GM12878 (cell line): ENCODE measurements at regions not wholly inside any gene's neighbourhood (a gene's known extent, or its start where the extent isn't known, plus 50 kb on each side); places are given as distances from the start of the nearest gene placed in this dataset.

Experiments used
- BHLHE40 ChIP-seq, 2 experiments: fragments of 450-650 bp in 1 of 2; IDR thresholded peaks; 2 replicates each; pipeline ENCODE4 v1.6.1; 2011 to 2017; ENCODE audit warnings: low read depth in 2 of 2, borderline replicate concordance in 1 of 2, improper control_type of control experiment in 1 of 2, low read length in 1 of 2, mild to moderate bottlenecking in 1 of 2
- CREM ChIP-seq: IDR thresholded peaks from 2 replicates; pipeline ENCODE4 v1.6.1; 2014; ENCODE audit warnings: antibody characterized with exemption, low read depth
- EZH2 ChIP-seq: IDR thresholded peaks from 2 replicates; pipeline ENCODE4 v1.6.1; 2012; ENCODE audit warnings: low read depth, mild to moderate bottlenecking, control low read depth, inconsistent platforms, low read length, borderline replicate concordance; ENCODE audit not compliant: control insufficient read depth
- GABPA ChIP-seq: IDR thresholded peaks from 2 replicates; pipeline ENCODE4 v1.6.1; 2014; ENCODE audit warnings: antibody characterized with exemption, low read depth, mild to moderate bottlenecking, inconsistent platforms
- POLR2AphosphoS5 ChIP-seq: IDR thresholded peaks from 2 replicates; pipeline ENCODE4 v1.6.1; 2011; ENCODE audit warnings: mild to moderate bottlenecking, low read length, inconsistent platforms
- SIN3A ChIP-seq: IDR thresholded peaks from 2 replicates; pipeline ENCODE4 v1.6.1; 2012; ENCODE audit warnings: low read depth, low read length, improper control_type of control experiment
- TF ChIP-seq, protein P1 (sequence below): IDR thresholded peaks from 2 replicates; pipeline ENCODE4 v1.6.1; 2011; ENCODE audit warnings: low read depth, mild to moderate bottlenecking, low read length, moderate library complexity, borderline replicate concordance; ENCODE audit errors: extremely low read depth
- TF ChIP-seq, protein P2 (sequence below), 3 experiments: IDR thresholded peaks in 2 of 3; conservative IDR thresholded peaks in 1 of 3; 2 replicates each; pipeline ENCODE4 v1.5.1; 2011; ENCODE audit warnings: low read depth in 3 of 3, low read length in 3 of 3, mild to moderate bottlenecking in 3 of 3, control low read depth in 2 of 3, moderate library complexity in 2 of 3, inconsistent platforms in 1 of 3, mixed read lengths in 1 of 3; ENCODE audit not compliant: control insufficient read depth in 2 of 3, insufficient read depth in 1 of 3; ENCODE audit errors: extremely low read depth in 1 of 3
- TF ChIP-seq, protein P3 (sequence below): IDR thresholded peaks from 2 replicates; pipeline ENCODE4 v1.6.1; 2011; ENCODE audit warnings: borderline replicate concordance, low read depth, mild to moderate bottlenecking, moderate library complexity, mixed read lengths, low read length; ENCODE audit not compliant: insufficient read depth; ENCODE audit errors: extremely low read length
- TF ChIP-seq, protein P4 (sequence below): IDR thresholded peaks from 2 replicates; pipeline ENCODE4 v1.6.1; 2012; ENCODE audit warnings: low read depth, low read length, improper control_type of control experiment
- TF ChIP-seq, protein P5 (sequence below): fragments of 450-650 bp; IDR thresholded peaks from 2 replicates; pipeline ENCODE4 v1.6.1; 2018; ENCODE audit warnings: borderline replicate concordance, mild to moderate bottlenecking; ENCODE audit not compliant: partially characterized antibody

DNA sequence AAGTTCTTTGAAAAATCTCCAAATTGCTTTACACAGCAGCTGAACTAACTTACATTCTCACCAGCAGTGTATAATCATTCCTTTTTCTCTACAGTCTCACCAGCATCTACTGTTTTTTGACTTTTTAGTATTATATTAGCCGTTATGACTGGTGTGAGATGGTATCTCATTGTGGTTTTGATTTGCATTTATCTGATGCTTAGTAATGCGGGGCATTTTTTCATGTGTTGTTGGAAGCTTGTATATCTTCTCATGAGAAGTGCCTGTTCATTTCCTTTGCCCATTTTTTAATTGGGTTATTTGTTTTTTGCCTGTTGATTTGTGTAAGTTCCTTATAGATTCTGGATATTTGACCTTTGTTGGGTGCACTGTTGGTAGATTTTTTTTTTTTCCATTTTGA lies 931.7 kb downstream of the CENPC start:
- no peak for TF ChIP-seq POLR2AphosphoS5
- TF ChIP-seq, protein P1, sequence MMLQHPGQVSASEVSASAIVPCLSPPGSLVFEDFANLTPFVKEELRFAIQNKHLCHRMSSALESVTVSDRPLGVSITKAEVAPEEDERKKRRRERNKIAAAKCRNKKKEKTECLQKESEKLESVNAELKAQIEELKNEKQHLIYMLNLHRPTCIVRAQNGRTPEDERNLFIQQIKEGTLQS = no peak
- TF ChIP-seq EZH2 = no peak
- TF ChIP-seq GABPA = no peak
- TF ChIP-seq, protein P2, sequence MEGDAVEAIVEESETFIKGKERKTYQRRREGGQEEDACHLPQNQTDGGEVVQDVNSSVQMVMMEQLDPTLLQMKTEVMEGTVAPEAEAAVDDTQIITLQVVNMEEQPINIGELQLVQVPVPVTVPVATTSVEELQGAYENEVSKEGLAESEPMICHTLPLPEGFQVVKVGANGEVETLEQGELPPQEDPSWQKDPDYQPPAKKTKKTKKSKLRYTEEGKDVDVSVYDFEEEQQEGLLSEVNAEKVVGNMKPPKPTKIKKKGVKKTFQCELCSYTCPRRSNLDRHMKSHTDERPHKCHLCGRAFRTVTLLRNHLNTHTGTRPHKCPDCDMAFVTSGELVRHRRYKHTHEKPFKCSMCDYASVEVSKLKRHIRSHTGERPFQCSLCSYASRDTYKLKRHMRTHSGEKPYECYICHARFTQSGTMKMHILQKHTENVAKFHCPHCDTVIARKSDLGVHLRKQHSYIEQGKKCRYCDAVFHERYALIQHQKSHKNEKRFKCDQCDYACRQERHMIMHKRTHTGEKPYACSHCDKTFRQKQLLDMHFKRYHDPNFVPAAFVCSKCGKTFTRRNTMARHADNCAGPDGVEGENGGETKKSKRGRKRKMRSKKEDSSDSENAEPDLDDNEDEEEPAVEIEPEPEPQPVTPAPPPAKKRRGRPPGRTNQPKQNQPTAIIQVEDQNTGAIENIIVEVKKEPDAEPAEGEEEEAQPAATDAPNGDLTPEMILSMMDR (IDR thresholded peaks at IDR 0.05 in 2 of 3, conservative IDR thresholded peaks at IDR 0.05 in 1 of 3; ENCODE audit: control insufficient read depth in 2 of 3, extremely low read depth in 1 of 3, insufficient read depth in 1 of 3, low read depth in 3 of 3, low read length in 3 of 3) = no peak
- no peak for TF ChIP-seq CREM
- TF ChIP-seq, protein P3, sequence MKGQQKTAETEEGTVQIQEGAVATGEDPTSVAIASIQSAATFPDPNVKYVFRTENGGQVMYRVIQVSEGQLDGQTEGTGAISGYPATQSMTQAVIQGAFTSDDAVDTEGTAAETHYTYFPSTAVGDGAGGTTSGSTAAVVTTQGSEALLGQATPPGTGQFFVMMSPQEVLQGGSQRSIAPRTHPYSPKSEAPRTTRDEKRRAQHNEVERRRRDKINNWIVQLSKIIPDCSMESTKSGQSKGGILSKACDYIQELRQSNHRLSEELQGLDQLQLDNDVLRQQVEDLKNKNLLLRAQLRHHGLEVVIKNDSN = no peak
- no peak for TF ChIP-seq BHLHE40 (IDR thresholded peaks at IDR 0.05; ENCODE audit: borderline replicate concordance in 1 of 2, low read depth in 2 of 2, low read length in 1 of 2)
- TF ChIP-seq, protein P4, sequence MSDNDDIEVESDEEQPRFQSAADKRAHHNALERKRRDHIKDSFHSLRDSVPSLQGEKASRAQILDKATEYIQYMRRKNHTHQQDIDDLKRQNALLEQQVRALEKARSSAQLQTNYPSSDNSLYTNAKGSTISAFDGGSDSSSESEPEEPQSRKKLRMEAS = no peak
- TF ChIP-seq, protein P5, sequence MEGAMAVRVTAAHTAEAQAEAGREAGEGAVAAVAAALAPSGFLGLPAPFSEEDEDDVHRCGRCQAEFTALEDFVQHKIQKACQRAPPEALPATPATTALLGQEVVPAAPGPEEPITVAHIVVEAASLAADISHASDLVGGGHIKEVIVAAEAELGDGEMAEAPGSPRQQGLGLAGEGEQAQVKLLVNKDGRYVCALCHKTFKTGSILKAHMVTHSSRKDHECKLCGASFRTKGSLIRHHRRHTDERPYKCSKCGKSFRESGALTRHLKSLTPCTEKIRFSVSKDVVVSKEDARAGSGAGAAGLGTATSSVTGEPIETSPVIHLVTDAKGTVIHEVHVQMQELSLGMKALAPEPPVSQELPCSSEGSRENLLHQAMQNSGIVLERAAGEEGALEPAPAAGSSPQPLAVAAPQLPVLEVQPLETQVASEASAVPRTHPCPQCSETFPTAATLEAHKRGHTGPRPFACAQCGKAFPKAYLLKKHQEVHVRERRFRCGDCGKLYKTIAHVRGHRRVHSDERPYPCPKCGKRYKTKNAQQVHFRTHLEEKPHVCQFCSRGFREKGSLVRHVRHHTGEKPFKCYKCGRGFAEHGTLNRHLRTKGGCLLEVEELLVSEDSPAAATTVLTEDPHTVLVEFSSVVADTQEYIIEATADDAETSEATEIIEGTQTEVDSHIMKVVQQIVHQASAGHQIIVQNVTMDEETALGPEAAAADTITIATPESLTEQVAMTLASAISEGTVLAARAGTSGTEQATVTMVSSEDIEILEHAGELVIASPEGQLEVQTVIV = no peak
- TF ChIP-seq SIN3A = no peak
